Transverse colon (tissue), 4 donors: ENCODE measurements at regions not wholly inside any gene's neighbourhood (a gene's known extent, or its start where the extent isn't known, plus 50 kb on each side); places are given as distances from the start of the nearest gene placed in this dataset.

Experiments
- EP300 ChIP-seq: sonication (generic); formaldehyde crosslinking; IDR thresholded peaks from one replicate; pipeline ENCODE4 v1.6.1; 2017; ENCODE audit warnings: antibody characterized with exemption, low read depth
- POLR2A ChIP-seq: fragments of 450-650 bp; IDR thresholded peaks from one replicate; pipeline ENCODE4 v1.6.1; 2016; ENCODE audit warnings: antibody characterized with exemption, mild to moderate bottlenecking, moderate library complexity
- POLR2AphosphoS5 ChIP-seq, 3 donors: sonication (generic); formaldehyde crosslinking; IDR thresholded peaks; one replicate each; pipeline ENCODE4 v1.6.1; 2016; ENCODE audit warnings: antibody characterized with exemption in 3 of 3
- TF ChIP-seq, protein P1 (sequence below), 5 experiments: fragments of 200-600 bp in 3 of 5; fragments of 450-650 bp in 2 of 5; sonication (generic) in 3 of 5; IDR thresholded peaks; 1 replicate in 2 of 5; 2 replicates in 3 of 5; pipeline ENCODE4 v1.5.1; 2016 to 2017; ENCODE audit warnings: antibody characterized with exemption in 5 of 5, inconsistent platforms in 3 of 5, mild to moderate bottlenecking in 2 of 5, moderate library complexity in 1 of 5

GRCh38 chr1:98388441-98388840, 273.1 kb upstream of the SNX7 start:
- TF ChIP-seq, protein P1, sequence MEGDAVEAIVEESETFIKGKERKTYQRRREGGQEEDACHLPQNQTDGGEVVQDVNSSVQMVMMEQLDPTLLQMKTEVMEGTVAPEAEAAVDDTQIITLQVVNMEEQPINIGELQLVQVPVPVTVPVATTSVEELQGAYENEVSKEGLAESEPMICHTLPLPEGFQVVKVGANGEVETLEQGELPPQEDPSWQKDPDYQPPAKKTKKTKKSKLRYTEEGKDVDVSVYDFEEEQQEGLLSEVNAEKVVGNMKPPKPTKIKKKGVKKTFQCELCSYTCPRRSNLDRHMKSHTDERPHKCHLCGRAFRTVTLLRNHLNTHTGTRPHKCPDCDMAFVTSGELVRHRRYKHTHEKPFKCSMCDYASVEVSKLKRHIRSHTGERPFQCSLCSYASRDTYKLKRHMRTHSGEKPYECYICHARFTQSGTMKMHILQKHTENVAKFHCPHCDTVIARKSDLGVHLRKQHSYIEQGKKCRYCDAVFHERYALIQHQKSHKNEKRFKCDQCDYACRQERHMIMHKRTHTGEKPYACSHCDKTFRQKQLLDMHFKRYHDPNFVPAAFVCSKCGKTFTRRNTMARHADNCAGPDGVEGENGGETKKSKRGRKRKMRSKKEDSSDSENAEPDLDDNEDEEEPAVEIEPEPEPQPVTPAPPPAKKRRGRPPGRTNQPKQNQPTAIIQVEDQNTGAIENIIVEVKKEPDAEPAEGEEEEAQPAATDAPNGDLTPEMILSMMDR (IDR thresholded peaks at IDR 0.05) = no peak
- TF ChIP-seq POLR2AphosphoS5 (IDR thresholded peaks at IDR 0.05) (no peak), POLR2A (no peak), EP300 (no peak)
